ENCODE measurements at regions not wholly inside any gene's neighbourhood (a gene's known extent, or its start where the extent isn't known, plus 50 kb on each side); places are given as distances from the start of the nearest gene placed in this dataset.

DNA sequence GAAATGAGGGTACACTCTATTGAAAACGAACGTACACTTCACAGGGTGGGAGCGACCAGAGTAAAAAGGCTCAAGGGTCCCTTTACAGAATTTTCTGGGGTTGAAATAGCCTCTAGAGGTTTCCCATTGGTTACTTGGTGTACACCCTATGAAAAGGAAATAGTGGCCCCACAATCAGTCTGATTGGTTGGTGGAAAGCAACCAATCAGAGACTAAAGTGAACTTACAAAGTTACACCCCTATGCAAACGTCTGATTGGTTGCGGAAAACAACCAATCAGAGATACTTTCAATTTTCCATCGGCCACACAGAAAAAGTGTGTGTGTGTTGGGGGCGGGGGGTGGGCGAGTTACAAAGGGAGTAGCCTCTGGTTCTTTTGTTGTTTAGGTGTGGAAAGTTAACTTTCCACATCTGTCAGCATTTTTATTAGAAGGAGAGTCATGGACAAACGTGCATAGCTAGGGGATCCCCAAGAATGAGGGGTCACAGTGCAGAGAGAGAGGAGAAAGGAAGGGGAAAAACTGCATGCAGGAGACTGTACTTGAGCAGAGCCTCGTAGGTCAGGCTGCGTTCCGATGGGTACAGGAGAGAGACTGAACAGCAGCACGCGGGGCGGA lies 1152.1 kb downstream of the TBC1D22A start:
- no peak for TF ChIP-seq NPAS2 (CRISPR knock-in tag; IDR thresholded peaks at IDR 0.05; ENCODE audit: borderline replicate concordance)
- TF ChIP-seq CEBPB (IDR thresholded peaks at IDR 0.05; ENCODE audit: borderline replicate concordance, low read depth, low read length), result no peak
- no peak for TF ChIP-seq GZF1 (CRISPR knock-in tag; IDR thresholded peaks at IDR 0.05)
- TF ChIP-seq POLR2A (IDR thresholded peaks at IDR 0.05; ENCODE audit: insufficient read depth in 1 of 2, low read depth in 2 of 2, low read length in 2 of 2), result no peak
- TF ChIP-seq TEAD2 (CRISPR knock-in tag; IDR thresholded peaks at IDR 0.05), result no peak
- TF ChIP-seq, protein P1, sequence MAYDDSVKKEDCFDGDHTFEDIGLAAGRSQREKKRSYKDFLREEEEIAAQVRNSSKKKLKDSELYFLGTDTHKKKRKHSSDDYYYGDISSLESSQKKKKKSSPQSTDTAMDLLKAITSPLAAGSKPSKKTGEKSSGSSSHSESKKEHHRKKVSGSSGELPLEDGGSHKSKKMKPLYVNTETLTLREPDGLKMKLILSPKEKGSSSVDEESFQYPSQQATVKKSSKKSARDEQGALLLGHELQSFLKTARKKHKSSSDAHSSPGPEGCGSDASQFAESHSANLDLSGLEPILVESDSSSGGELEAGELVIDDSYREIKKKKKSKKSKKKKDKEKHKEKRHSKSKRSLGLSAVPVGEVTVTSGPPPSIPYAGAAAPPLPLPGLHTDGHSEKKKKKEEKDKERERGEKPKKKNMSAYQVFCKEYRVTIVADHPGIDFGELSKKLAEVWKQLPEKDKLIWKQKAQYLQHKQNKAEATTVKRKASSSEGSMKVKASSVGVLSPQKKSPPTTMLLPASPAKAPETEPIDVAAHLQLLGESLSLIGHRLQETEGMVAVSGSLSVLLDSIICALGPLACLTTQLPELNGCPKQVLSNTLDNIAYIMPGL (CRISPR knock-in tag; IDR thresholded peaks at IDR 0.05; ENCODE audit: borderline replicate concordance in 1 of 2, low read depth in 1 of 2), result no peak
- TF ChIP-seq, protein P2, sequence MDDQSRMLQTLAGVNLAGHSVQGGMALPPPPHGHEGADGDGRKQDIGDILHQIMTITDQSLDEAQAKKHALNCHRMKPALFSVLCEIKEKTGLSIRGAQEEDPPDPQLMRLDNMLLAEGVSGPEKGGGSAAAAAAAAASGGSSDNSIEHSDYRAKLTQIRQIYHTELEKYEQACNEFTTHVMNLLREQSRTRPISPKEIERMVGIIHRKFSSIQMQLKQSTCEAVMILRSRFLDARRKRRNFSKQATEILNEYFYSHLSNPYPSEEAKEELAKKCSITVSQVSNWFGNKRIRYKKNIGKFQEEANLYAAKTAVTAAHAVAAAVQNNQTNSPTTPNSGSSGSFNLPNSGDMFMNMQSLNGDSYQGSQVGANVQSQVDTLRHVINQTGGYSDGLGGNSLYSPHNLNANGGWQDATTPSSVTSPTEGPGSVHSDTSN (CRISPR knock-in tag; IDR thresholded peaks at IDR 0.05; ENCODE audit: borderline replicate concordance), result no peak

Measured in HepG2 (cell line).